Tibial nerve (tissue), 4 donors: ENCODE measurements at regions not wholly inside any gene's neighbourhood (a gene's known extent, or its start where the extent isn't known, plus 50 kb on each side); places are given as distances from the start of the nearest gene placed in this dataset.

Experiments used
- DNase-seq, 2 donors: peaks; one replicate each; pipeline ENCODE4 v3.0.0-alpha.2; 2019; ENCODE audit warnings: low spot score in 2 of 2
- H3K27ac ChIP-seq, 4 donors: fragments of 200-600 bp; sonication (generic) in 3 of 4; one replicate each; pipeline ENCODE4 v1.5.1; 2017 to 2019; ENCODE audit warnings: mild to moderate bottlenecking in 1 of 4
- H3K27me3 ChIP-seq, 2 donors: fragments of 200-600 bp; sonication (generic) in 1 of 2; one replicate each; pipeline versions ENCODE4 v1.5.1 to v1.6.0; 2017 to 2019
- H3K36me3 ChIP-seq, 3 donors: fragments of 200-600 bp; sonication (generic); one replicate each; pipeline ENCODE4 v1.5.1; 2018 to 2019
- H3K4me1 ChIP-seq, 4 donors: fragments of 200-600 bp; sonication (generic) in 3 of 4; one replicate each; pipeline ENCODE4 v1.5.1; 2017 to 2019
- H3K4me3 ChIP-seq, 4 donors: fragments of 200-600 bp; sonication (generic) in 3 of 4; one replicate each; pipeline ENCODE4 v1.5.1; 2017 to 2019; ENCODE audit warnings: mild to moderate bottlenecking in 1 of 4, moderate library complexity in 1 of 4
- H3K9me3 ChIP-seq, 4 donors: fragments of 200-600 bp; sonication (generic) in 3 of 4; one replicate each; pipeline ENCODE4 v1.5.1; 2017 to 2019
- CTCF ChIP-seq, 5 experiments: fragments of 200-600 bp in 3 of 5; fragments of 450-650 bp in 2 of 5; sonication (generic) in 3 of 5; IDR thresholded peaks; one replicate each; pipeline ENCODE4 v1.5.1; 2016 to 2019; ENCODE audit warnings: antibody characterized with exemption in 5 of 5, mild to moderate bottlenecking in 3 of 5, moderate library complexity in 2 of 5
- EP300 ChIP-seq, 2 donors: sonication (generic); formaldehyde crosslinking; IDR thresholded peaks; one replicate each; pipeline ENCODE4 v1.6.1; 2017; ENCODE audit warnings: antibody characterized with exemption in 2 of 2, mild to moderate bottlenecking in 1 of 2
- POLR2A ChIP-seq, 2 donors: fragments of 450-650 bp; IDR thresholded peaks; one replicate each; pipeline ENCODE4 v1.6.1; 2017; ENCODE audit warnings: antibody characterized with exemption in 2 of 2, mild to moderate bottlenecking in 2 of 2, moderate library complexity in 2 of 2
- WGBS, 2 donors: methylation state at CpG; one replicate each; pipeline ENCODE4 v1.1.5; 2018; 5-methylcytosine and 5-hydroxymethylcytosine counted together

GRCh38 chr4:164424846-164425245 is 329.1 kb upstream of the SMIM31 start:
- Histone ChIP-seq H3K36me3 (no peaks in the 10 kb centered on the region), H3K4me3 (no peak overlapping the region), H3K9me3 (no peaks in the 10 kb centered on the region), H3K4me1 (no peaks in the 10 kb centered on the region), H3K27me3 (no peaks in the 10 kb centered on the region), H3K27ac (no peak overlapping the region)
- WGBS, 2 donors = 64 to 65% methylated on average over 4 of the region's 4 CpGs
- no peak for DNase-seq
- TF ChIP-seq CTCF (IDR thresholded peaks at IDR 0.05) (no peak), EP300 (IDR thresholded peaks at IDR 0.05) (no peak), POLR2A (IDR thresholded peaks at IDR 0.05) (no peak)

- TF ChIP-seq POLR2A (IDR thresholded peaks at IDR 0.05) = no peak
- no peak for TF ChIP-seq CTCF (IDR thresholded peaks at IDR 0.05)
- TF ChIP-seq EP300 (IDR thresholded peaks at IDR 0.05) = no peak
- H3K36me3 ChIP-seq = no peaks in the 10 kb centered on the region
- DNase-seq = no peak
- 85 to 87% methylated on average over 2 of the region's 2 CpGs for WGBS, 2 donors
- H3K27ac ChIP-seq = no peak overlapping the region
- no peaks in the 10 kb centered on the region for H3K27me3 ChIP-seq
- H3K9me3 ChIP-seq = no peaks in the 10 kb centered on the region
- no peak overlapping the region for H3K4me3 ChIP-seq
- H3K4me1 ChIP-seq = no peaks in the 10 kb centered on the region
Measured at GRCh38 chr4:164428561-164428960, 325.4 kb upstream of the SMIM31 start.

GRCh38 chr4:164438321-164438720 is 315.6 kb upstream of the SMIM31 start:
- no peak overlapping the region for H3K4me3 ChIP-seq
- WGBS, 2 donors = 70 to 73% methylated on average over 3 of the region's 3 CpGs
- no peaks in the 10 kb centered on the region for H3K27me3 ChIP-seq
- no peaks in the 10 kb centered on the region for H3K9me3 ChIP-seq
- TF ChIP-seq POLR2A (IDR thresholded peaks at IDR 0.05) (no peak), CTCF (IDR thresholded peaks at IDR 0.05) (no peak), EP300 (IDR thresholded peaks at IDR 0.05) (no peak)
- no peak for DNase-seq
- H3K27ac ChIP-seq = no peak overlapping the region
- H3K4me1 ChIP-seq = no peaks in the 10 kb centered on the region
- no peaks in the 10 kb centered on the region for H3K36me3 ChIP-seq

- Histone ChIP-seq H3K4me3 (no peak overlapping the region), H3K27me3 (no peaks in the 10 kb centered on the region), H3K27ac (no peak overlapping the region), H3K36me3 (no peaks in the 10 kb centered on the region), H3K4me1 (no peaks in the 10 kb centered on the region), H3K9me3 (no peaks in the 10 kb centered on the region)
- WGBS, 2 donors = 60 to 75% methylated on average over 4 of the region's 4 CpGs
- no peak for TF ChIP-seq CTCF (IDR thresholded peaks at IDR 0.05)
- no peak for TF ChIP-seq POLR2A (IDR thresholded peaks at IDR 0.05)
- no peak for TF ChIP-seq EP300 (IDR thresholded peaks at IDR 0.05)
- no peak for DNase-seq
Measured at GRCh38 chr4:164439037-164439436, 314.9 kb upstream of the SMIM31 start.

GRCh38 chr4:164440199-164440598 is 313.7 kb upstream of the SMIM31 start:
- H3K36me3 ChIP-seq = no peaks in the 10 kb centered on the region
- no peak overlapping the region for H3K27ac ChIP-seq
- WGBS, 2 donors = 85 to 91% methylated on average over 1 of the region's 1 CpG

More at GRCh38 chr4:164440199-164440598, 313.7 kb upstream of the SMIM31 start:
- Histone ChIP-seq H3K4me3 (no peak overlapping the region), H3K9me3 (no peaks in the 10 kb centered on the region), H3K27me3 (no peaks in the 10 kb centered on the region), H3K4me1 (no peaks in the 10 kb centered on the region)
- no peak for DNase-seq
- TF ChIP-seq CTCF (IDR thresholded peaks at IDR 0.05) (no peak), POLR2A (IDR thresholded peaks at IDR 0.05) (no peak), EP300 (IDR thresholded peaks at IDR 0.05) (no peak)
